NK-92 treated with Interleukin-12 subunit alpha and Interleukin-12 subunit beta, amount 100 ng/mL, for 24 hours (cell line): ENCODE measurements at regions not wholly inside any gene's neighbourhood (a gene's known extent, or its start where the extent isn't known, plus 50 kb on each side); places are given as distances from the start of the nearest gene placed in this dataset.

ENCODE experiments used
- DNase-seq: peaks from one replicate; lab custom pipeline; 2025; lab: John Stamatoyannopoulos, UW

DNA sequence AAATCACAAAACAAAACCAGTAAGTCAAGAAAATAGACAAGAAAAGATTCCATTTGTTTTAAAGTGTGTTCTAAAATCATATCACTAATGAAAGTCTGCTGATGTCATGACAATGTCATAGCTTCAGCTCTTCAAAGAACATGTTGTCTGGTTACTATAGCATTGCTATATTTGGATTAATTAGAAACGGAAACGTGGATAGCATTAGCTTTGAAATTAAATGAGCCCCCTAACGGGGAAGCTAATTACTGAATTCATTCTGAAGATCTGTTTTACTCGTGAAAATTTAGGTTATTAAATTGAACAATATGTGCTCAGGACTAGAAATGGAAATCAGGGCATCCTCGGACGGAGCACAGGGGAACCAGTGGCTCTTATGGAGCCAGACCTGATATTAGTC, 316.7 kb upstream of the AGTR1 start:
- no peak for DNase-seq

DNA sequence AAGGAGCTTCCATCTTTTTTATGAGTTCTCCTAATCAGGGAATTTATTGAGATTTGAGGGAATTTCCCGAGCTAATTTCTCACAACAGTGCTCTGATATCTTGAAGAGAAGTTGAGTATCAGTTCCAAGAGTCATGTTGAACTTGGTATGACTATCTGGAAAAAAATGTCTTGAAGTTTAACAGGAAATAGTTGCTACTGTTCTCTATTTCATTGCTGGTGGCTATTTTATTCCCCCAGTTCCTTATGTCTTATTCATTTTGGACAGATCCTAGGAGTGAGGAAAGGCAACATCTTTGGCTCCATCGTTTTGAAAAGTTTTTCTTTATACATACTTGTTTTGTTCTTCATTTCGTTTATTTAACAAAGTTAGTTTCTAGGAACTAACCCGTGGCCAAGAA, 307.8 kb upstream of the AGTR1 start:
- DNase-seq: no peak

DNA sequence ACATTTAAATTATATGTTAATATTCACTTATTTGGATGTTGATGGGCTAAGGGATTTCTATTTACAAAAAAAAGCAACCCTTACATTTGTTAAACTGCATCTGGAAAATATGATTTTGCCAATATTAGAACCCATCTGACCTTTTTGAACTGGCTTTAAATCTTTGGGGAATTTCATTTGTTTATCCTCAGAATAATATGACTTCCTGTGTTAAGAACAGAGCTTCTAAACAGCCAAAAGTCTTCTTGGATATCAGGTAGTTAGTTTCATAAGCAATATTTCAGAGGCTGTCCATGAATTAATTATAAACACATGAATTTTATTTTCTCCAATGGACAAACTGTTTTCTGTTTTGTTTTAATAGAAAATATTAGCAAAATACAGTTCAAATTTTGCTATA, 301.9 kb upstream of the AGTR1 start:
- DNase-seq: no peak

DNA sequence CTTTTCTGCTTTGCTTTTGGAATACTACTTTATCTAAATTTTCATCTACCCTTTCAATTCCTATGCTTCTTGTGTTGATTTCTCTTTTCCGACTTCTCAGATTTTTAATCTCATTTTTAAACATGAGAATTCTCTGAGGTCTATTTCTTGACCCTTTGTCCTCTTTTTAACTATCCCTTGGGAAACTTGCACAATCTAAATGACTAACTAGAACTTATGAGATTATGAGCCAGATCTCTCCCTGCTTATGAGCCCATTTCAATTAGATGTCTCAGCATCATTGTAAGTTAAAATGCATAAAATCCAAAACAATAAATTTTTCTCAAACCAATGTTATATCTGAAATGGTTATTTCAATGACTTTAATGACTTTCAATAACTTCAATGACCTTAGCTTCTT, 296.9 kb upstream of the AGTR1 start:
- DNase-seq: no peak

DNA sequence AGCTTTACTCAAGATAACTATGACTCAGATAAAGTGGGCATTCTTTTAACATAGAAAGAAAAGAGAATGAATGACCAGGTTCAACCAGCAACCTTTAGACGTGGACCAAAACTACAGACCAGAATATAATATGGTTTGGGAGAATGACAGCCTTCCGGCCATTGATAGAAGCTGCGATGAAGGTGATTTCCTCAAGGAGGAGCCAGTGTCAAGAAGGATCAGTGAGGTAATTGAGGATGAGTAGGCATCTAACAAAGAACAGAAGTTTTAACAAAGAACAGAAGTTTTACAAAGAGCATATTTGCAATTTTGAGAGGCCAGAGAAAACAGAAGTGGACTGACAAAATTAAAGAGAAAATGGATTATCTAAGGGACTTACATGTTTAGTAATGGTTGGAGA, 289.0 kb upstream of the AGTR1 start:
- no peak for DNase-seq

DNA sequence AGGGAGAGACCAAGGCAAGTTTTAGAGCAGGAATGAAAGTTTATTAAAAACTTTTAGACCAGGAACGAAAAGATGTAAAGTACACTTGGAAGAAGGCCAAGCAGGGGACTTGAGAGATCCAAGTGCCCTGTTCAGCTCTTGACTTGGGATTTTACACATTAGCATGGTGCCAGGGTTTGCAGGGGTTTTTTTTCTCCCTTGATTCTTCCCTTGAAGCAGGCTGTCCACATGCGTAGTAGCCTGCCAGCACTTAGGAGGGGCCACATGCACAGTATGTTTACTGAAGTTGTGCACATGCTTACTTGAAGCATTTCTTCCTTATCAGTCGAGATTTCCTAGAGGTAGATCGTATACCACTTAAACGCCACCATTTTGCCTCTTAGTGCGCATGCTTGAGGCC, 277.5 kb upstream of the AGTR1 start:
- DNase-seq: no peak

DNA sequence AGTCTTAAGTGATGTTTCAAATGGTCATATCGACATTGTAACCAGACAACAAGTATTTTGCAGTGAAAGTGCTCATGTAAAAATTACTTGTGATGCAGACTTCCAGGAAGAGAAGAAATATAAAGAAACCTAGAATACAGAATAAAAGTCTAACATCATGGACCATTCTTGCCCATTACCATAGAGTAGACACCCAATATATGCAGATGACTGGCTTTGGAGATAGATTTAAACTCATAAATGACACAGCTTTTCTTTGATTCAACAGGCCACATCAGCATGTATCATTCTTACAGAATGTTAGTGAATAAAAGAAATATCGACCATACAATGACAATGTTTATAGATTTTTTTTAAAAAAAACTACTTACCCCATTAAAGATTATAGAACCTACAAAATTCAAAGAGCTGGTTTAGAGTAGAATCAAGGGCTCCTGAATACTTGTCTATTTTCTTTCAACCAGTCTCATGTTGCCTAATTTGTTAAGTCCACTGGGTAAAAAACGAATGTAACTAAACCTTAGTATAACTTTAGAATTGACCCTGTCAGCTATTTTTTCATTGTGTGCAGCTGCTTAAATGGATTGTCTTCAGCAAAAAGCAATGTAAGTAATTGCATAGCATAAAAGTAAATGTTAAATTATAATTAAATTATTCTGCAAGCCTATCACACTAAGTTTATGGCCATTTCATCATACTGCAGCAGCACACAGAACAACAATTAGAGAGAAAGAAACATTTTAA, 268.7 kb upstream of the AGTR1 start:
- no peak for DNase-seq

DNA sequence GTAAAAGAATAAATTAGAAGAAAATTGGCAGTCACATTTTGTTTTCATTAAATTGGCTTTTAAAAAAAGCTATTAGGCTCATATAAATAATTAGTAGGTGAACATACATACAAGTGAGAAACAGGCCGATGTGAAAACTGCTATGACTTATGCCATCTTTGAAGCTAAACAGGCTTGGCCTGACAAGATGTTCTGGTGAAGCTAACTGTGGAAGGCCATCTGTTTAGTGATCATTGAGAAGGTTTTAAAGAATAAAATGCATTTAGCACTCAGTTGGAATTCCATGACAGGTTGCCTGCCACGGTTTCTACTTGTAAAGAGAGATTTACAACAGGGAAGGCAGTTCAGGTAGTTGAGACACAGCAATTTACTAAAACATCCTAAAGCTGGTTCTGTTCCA, 264.0 kb upstream of the AGTR1 start:
- DNase-seq: no peak

DNA sequence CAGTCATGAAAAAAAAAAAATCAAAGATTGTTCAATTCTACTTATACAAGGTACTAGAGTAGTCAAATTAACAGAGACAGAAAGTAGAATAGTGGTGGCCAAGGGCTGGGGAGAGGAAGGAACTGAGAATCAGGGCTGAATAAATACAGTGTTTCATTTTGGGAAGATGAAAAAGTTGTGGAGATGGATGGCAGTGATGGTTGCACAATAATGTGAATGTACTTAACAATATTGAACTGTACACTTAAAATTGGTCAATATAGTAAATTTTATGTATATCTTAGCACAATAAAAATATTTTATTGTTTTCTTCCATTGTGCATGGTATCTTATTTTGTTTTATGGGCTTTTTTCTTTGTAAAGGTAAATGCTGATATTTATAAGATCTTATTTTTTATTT, 262.2 kb upstream of the AGTR1 start:
- no peak for DNase-seq

DNA sequence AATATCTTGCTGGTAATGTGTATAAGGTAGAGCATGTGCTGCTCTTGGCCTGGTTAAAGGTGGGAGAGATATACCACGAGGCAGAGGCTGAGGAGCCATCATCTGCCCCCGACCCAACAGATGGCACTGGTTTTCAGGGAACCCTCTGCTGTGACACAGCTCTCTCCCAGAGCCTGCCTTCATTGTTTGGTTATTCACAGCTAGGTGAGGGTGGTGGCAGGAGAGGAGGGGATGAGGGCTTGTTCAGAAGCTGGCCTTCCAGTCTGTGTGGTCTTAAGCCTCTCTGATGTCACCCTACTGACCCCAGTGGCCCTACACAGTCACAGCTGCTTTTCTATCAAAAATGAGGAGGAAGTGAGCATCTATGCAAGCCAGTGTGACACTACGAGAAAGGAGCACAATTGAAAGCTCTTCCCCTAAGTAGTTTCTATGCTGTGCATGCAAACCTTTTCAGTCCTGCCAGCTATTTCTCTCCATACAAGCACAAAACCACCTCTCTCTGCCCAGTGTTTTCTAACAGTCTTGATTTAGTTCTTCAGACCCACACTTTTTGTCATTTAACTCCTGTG, 258.4 kb upstream of the AGTR1 start:
- no peak for DNase-seq

DNA sequence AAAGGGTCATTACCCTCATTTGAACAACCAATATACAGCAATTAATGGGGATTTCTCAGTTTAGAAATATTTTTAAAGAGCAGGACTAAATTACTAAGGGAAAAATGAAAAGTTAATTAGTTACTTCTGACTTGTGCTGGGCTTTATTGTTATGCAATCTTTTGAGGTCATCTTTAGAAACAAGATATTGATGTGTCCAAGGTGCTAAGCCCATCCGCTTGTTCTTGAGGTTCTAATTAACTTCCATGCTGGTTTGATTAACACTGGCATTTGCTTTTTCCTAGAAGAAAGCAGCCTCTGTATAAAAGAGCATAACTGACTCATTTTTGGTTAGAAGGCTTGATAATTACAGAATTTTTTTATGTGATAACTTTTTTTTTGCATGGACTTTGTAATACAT, 256.5 kb upstream of the AGTR1 start:
- no peak for DNase-seq

DNA sequence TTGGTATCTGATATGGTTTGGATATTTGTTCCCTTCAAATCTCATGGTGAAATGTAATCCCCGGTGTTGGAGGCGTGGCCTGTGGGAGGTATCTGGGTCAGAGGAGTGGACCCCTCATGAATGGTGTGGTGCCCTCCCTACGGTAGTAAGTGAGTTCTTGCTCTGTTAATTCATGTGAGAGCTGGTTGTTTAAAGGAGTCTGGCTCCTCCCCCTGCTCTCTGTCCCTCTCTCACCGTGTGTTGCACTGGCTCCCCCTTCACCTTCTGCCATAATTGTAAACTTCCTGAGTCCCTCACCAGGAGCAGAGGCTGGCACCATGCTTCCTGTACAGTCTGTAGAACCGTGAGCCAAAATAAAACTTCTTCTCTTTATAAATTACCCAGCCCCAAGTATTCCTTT, 246.9 kb upstream of the AGTR1 start:
- no peak for DNase-seq

DNA sequence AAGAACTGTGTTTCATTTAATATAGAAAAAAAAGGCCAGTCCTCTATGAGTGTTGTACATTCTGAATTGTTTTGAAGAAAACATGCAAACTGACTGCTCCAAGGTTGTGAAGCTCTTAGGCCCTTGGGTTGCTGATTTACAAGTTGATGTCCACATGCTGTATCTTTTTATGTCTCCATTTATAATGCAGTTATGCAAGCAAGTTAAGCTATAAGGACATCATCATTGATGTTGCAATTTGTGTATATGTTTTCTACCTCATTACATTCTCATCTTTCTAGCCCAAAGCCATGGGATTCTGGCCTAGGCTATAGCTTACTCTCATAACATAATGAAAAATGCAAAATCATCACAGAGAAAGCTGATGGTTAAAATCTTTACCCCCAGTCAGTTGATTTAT, 245.7 kb upstream of the AGTR1 start:
- no peak for DNase-seq

DNA sequence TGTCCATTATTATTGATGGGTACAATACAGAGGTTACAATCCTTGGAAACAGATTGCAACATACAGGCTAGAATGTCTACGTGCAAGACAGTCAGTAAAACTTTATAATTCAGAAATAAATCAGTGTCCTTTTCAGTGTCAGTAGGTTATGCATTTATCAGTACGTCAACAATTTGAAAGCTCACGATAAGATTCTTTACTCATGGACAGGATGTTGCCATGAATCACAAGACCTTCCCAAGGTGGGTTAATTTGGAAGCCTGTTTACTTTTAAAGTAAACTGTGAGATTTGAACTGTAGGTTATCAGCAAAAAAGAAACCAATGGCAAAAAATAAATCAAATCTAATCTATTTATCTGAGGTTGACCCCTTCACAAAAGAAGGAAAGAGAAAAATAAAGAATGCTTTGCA, 243.9 kb upstream of the AGTR1 start:
- DNase-seq: no peak

DNA sequence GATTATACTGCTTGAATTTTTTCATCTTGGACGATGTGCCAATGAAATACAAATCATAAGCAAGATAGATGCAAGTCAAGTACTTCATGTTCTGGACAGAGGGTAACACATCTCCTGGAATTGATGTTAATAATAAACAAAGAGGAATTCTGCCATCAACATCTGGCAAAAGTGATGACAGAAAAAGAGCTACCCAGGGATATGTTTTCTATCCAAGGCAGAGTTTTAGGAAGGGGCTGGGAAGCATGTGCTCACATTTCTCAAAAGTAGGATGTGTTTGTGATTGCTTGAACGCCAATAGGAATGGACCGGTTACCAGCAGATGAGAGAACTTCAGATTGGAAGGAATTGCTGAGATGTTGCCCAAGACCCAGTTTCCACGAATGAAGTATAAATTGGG, 242.6 kb upstream of the AGTR1 start:
- no peak for DNase-seq

DNA sequence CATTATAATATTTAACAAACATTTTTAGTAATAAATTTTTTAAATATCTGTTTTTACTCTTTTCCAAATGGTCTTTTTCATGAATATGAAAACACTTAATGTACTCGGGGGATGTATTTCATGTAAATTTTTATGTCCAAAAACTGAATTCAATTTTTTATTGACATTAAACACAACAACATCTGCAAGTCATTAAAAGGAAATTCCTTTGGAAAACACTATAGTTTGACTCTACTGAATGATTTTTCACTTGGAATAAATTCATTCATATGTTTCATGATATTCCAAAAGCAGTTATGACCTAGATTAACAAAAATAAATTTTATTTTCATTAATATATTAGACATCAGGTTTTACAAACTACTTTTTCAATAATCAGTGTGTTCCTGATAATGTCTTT, 239.8 kb upstream of the AGTR1 start:
- DNase-seq: no peak

DNA sequence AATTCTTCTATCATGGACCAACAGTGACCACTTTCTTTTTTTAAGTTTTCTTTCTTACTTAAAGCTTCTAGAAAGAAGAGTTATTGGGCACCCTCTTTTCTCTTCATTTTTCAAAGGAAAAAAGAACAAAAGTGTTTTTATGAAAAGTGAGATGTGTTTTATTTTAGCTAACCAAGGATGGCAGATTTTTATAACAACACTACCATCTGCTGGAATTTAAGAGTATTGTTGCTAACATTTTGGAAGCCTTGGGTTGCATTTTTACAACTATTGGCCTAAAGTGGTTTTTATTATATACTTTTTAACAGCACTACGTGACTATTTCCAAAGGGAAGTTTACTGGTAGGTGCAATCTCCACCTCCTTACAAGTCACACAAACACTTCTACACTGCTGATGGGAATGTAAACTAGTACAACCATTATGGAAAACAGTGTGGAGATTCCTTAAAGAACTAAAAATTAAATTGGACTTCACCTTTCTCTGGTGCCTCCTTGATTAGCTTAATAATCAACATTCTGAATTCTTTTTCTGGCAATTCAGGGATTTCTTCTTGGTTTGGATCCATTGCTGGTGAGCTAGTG, 237.7 kb upstream of the AGTR1 start:
- DNase-seq: no peak

DNA sequence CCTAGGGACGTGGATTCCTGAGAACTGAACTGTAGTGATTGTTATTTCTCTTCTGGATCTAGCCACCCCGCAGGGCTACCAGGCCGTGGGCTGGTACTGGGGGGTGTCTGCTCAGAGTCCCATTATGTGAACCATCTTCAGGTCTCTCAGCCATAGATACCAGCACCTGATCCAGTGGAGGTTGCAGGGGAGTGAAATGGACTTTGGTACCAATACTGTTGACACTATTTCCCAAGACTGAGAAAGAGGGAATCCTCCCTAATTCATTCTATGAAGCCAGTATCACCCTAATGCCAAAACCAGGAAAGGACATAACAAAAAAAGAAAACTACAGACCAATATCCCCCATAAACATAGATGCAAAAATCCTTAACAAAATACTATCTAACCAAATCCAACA, 237.0 kb upstream of the AGTR1 start:
- no peak for DNase-seq

DNA sequence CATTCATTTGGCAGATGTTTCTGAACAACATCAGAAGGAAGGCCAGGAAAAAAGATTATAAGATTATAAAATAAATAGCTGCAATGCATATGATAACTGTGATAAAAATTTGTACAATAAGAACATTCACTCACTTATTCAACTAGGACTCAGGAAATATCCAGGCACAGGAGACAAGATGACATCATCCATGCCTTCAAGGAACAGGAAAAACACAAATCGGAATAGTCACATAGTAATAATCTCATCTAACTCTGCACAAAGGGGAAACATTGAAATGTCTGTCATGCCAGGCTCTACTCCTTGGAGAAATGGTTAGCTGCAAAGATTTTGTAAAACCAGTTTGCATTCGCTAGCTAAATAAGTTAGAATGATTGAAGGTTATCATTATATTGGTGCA, 233.5 kb upstream of the AGTR1 start:
- no peak for DNase-seq

DNA sequence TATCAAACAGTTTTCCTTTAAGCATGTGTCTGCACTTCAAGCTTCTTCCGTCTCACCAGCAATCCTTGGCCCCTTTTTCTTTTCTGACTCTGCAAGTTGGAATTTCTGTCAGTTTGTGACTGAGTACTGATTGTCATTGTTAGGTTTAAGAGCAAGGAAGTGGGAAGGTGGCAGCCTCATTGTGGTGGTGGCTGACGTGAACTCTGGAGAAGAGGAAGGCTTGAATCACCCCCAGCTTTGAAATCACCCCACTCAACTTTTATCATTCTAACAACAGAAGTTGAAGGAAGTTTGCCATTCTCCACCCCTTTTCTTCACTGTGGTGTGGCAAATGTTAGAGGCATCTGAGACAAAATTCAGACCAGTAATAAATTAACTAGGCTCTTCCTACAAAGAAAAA, 231.6 kb upstream of the AGTR1 start:
- DNase-seq: no peak

DNA sequence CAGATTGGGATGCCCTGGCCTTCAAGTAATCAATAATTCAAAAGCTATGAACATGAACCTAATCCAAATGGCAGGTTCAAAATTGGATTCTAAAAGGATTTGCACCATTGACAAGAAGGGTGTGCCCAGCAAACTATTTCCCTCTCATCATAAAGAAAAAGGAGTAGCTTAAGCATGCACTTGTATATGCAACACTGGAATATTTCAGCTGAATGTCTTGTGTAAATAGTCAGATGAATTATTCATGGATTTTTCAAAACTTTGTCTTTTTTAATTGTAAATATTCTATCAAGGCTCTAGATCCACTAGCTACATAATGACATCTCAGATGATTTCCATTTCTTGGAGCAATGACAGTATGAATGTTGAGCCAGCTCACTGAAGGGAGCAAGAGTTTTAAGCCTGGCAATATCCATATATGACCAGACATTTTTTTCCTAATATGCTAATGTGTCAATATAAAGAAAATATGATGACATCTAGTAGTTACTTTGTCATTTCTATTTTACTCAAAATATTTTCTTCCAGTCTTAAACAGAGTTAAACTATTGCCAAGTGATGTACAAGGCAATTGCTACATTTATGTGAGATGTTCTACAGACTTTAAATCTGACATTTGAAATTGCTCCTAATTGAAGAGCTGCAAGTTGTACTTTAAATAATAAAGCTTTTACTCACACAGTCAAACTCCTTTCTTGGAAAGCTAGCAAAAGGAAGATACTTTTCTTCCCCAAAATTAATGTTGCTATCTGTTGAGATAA, 230.5 kb upstream of the AGTR1 start:
- DNase-seq: no peak

DNA sequence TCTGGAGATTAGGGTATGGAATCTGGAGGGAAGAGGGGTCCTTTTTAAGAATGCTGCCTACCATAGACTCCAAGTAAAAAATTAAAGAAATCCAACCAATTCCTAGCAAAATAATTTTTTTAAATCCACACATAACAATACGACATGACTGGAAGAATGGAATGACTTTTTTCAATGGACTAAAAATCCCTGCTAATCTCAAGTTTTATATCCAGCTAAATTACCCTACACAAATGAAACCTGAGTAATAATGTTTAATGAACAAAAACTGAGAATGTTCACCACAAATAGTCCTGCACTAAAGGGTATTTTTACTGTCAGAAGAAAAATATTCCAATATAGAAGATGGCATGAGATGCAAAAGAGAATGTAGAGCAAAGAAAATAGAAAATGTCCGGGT, 220.3 kb upstream of the AGTR1 start:
- no peak for DNase-seq

DNA sequence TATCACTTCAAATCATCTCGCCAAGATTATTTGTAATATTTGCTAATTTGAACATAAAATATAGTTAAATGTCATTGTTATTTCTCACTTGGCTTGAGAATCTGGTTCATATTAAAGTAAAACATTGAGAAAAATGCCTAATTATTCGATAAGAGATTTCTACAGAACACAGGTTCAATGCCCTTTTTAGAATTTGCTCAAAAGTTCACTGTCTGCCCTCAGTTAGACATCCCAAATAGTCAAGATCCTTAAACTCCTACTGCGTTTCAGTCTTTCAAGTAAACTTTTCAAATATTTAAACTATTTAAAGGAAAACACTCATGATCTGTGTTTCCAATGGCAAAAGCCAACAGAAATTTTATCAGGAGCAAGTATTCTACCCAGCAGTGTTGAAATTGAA, 204.1 kb upstream of the AGTR1 start:
- no peak for DNase-seq
